Left ventricle myocardium superior (tissue), 1 donor: ENCODE measurements at regions not wholly inside any gene's neighbourhood (a gene's known extent, or its start where the extent isn't known, plus 50 kb on each side); places are given as distances from the start of the nearest gene placed in this dataset.
"Not testable (repeated sequence)": the region's sequence is repeated elsewhere in the genome, so short reads cannot be mapped to it uniquely, and the experiment has no call there.

Source experiments
- ATAC-seq: fragments of 200-7000 bp; cut with Tn5 transposase; one replicate; pipeline ENCODE4 v1.9.1; 2020; ENCODE audit warnings: mild to moderate bottlenecking, moderate library complexity
- DNase-seq: peaks from one replicate; pipeline ENCODE4 v3.0.0-alpha.2; 2020
- intact Hi-C: fragments of 100-400 bp; cut with micrococcal nuclease; formaldehyde crosslinking; loops from one replicate; pipeline ENCODE4 v1.11.0; 2022
- donor health status: DM: no; HTN: yes; CAD: no; lungs with severe emphysema.

GRCh38 chr9:115414561-115414960 lies 296.6 kb upstream of the TNC start:
- no peak for ATAC-seq
- intact Hi-C loops = no loop called here
- DNase-seq = no peak

GRCh38 chr9:115415450-115415849 lies 297.5 kb upstream of the TNC start:
- ATAC-seq = peak; percentile 54
- intact Hi-C loops = no loop called here
- no peak for DNase-seq

GRCh38 chr9:115416299-115416698 lies 298.3 kb upstream of the TNC start:
- no peak for DNase-seq
- intact Hi-C loops = no loop called here
- ATAC-seq = no peak

- ATAC-seq, DNase-seq, intact Hi-C loops: not testable (repeated sequence)
Observed at GRCh38 chr9:115418181-115418580, 300.2 kb upstream of the TNC start.

- DNase-seq (no peak), ATAC-seq (no peak)
- intact Hi-C loops = no loop called here
Observed at GRCh38 chr9:115422932-115423440, 305.0 kb upstream of the TNC start.

GRCh38 chr9:115423646-115424045 lies 305.7 kb upstream of the TNC start:
- intact Hi-C loops = no loop called here
- ATAC-seq (no peak), DNase-seq (no peak)

DNA sequence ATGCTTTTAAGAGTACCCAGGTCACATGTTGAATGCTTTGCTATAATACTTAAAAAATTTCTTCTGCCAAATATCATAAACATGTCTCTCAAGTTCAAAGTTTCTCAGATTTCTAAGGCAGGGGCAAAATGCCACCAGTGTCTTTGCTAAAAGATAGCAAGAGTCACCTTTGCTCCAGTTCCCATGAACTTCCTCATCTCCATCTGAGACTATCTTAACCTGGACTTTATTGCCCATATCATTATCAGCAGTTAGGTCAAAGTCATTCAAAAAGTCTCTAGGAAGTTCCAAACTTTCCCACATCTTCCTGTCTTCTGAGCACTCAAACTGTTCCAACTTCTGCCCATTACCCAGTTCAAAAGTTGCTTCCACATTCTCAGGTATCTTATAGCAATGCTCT lies 307.6 kb upstream of the TNC start:
- no peak for ATAC-seq
- intact Hi-C loops = no loop called here
- DNase-seq = no peak

GRCh38 chr9:115437418-115437817 lies 319.5 kb upstream of the TNC start:
- intact Hi-C loops = no loop called here
- ATAC-seq (no peak), DNase-seq (no peak)

DNA sequence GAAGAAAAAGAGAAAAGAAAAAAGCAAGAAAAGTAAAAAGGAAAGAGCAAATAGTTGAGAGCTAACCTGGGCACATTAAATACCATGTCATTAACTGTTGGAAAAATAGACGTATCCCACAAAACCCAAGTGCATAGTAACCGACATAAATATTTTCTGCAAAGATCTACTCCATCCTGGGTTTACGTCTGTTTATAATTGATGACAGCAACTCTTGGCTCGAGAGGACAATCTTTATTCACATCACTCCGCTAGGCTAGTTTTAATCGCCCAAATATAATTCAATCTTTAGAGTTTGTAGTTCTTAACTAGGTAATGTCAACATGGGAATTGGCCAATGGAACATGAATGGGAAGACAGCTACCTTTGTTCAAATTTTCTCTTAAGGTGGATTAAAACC lies 321.7 kb upstream of the TNC start:
- no peak for ATAC-seq
- DNase-seq = no peak
- intact Hi-C loops = no loop called here

- DNase-seq = no peak
- peak; percentile 57 for ATAC-seq
- intact Hi-C loops = no loop called here
Observed at GRCh38 chr9:115442054-115442453, 324.1 kb upstream of the TNC start.

- no peak for DNase-seq
- intact Hi-C loops = no loop called here
- no peak for ATAC-seq
Observed at GRCh38 chr9:115443890-115444289, 325.9 kb upstream of the TNC start.

- ATAC-seq (no peak), DNase-seq (no peak)
- intact Hi-C loops = no loop called here
Observed at GRCh38 chr9:115444959-115445358, 327.0 kb upstream of the TNC start.

DNA sequence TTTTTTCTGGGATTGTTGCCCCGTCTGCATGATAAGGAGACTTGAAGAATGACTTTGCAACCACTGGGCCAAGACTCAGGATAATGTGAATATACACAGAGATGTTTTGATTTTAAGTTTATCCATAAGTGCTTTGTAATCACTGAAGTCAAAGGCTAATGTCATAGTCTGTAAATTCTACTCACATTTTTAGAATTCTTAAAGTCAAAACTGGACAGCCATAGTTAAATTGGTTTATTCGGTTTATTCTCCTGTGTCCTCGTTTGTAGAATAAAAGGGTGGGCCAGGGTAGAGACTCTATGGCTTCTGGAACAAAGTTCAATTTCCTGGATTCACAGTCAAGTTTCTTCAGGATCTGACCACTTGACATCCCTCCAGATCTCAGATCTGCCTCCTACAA lies 327.7 kb upstream of the TNC start:
- DNase-seq = no peak
- ATAC-seq = no peak
- intact Hi-C loops = no loop called here

GRCh38 chr9:115456515-115456914 lies 338.6 kb upstream of the TNC start:
- peak; percentile 26 for ATAC-seq
- intact Hi-C loops = no loop called here
- no peak for DNase-seq

GRCh38 chr9:115461280-115461679 lies 343.3 kb upstream of the TNC start:
- intact Hi-C loops = no loop called here
- ATAC-seq (peak; percentile 88), DNase-seq (no peak)

DNA sequence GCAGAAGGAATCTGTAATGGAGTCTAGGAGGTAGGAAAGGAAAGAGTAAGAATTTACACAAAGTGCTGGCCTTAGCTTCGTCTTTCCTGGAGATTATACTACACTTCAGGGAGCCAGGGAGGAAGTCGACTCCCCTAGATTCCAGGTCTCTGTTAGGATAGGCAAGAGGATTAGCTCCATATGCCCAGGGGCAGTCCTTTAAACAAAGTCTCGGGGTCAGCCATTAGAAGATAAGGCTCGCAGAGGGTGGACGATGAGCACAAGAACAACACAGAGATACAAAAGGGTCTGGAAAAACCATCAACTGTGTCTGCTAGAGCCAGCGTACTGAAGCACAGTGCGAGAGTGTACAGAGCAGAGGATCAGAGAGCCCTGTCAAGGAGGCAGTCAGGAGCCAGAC lies 344.7 kb upstream of the TNC start:
- intact Hi-C loops = no loop called here
- DNase-seq = no peak
- ATAC-seq = no peak

DNA sequence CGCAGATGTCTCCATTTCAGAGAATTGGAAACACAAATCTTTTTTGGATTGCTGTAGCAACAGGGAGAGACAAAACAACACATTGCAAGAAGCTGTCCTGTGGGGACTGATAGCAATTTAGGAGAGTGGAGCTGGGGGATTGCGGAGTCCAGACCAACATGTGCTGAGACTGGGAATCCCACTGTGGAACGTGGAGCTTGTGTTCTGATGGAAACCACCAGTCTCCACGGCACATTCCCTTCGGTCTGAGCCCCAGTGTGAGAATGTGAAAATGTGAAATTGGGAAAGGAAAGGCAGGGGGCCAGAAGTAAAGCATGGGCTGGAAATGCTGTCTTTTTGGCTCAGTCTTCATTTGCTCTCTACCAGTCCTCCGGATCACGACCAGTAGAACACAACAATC lies 348.8 kb upstream of the TNC start:
- peak; percentile 97 for ATAC-seq

GRCh38 chr9:115469841-115470240 lies 351.9 kb upstream of the TNC start:
- ATAC-seq (no peak), DNase-seq (no peak)
- intact Hi-C loops = no loop called here

More for the DNA sequence above, 348.8 kb upstream of the TNC start:
- intact Hi-C loops = no loop called here
- peak; percentile 39 for DNase-seq

- ATAC-seq, intact Hi-C loops, DNase-seq: not testable (repeated sequence)
Observed at GRCh38 chr9:115473032-115473431, 355.1 kb upstream of the TNC start.

GRCh38 chr9:115481769-115482168 lies 363.8 kb upstream of the TNC start:
- ATAC-seq = no peak
- intact Hi-C loops = no loop called here
- DNase-seq = no peak

DNA sequence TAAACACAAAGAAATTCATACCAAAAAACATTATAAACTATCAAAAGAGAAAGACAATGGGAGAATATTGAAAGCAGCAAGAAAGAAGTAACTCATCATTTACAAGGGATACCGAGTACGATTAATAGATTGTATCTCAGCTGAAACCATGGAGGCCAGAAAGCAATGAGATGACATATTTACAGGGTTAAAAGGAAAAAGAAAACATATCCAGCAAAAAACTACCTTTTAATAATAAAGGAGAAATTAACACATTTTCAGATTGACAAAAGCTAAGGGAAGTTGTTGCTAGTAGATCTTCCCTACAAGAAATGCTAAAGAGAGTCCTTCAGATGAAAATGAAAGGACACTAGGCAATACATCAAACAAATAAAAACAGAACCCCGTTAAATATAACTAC lies 364.8 kb upstream of the TNC start:
- intact Hi-C loops = no loop called here
- no peak for ATAC-seq
- no peak for DNase-seq

GRCh38 chr9:115492869-115493268 lies 374.9 kb upstream of the TNC start:
- intact Hi-C loops = no loop called here
- DNase-seq (no peak), ATAC-seq (no peak)
